ENCODE measurements at regions not wholly inside any gene's neighbourhood (a gene's known extent, or its start where the extent isn't known, plus 50 kb on each side); places are given as distances from the start of the nearest gene placed in this dataset.

DNA sequence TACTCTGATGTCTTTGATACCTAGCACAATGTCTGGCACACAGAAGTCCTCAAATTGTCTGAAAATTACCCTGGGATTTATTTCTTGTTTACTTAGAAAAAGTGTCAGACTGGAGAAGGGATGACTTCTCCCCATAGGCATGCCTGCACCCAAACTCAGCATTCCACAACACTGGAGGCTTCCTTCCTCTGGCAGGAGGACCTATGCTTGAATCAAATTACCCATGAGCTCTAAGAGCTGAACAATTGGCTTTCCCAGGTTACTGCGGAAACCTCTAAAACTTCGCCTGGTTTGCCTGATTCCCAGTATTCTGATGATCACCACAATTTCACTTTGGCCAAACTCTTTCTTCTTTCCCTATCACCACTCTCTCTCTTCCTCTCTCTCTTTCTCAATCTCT is 217.4 kb downstream of the DIPK2A start:
- TF ChIP-seq, protein P1, sequence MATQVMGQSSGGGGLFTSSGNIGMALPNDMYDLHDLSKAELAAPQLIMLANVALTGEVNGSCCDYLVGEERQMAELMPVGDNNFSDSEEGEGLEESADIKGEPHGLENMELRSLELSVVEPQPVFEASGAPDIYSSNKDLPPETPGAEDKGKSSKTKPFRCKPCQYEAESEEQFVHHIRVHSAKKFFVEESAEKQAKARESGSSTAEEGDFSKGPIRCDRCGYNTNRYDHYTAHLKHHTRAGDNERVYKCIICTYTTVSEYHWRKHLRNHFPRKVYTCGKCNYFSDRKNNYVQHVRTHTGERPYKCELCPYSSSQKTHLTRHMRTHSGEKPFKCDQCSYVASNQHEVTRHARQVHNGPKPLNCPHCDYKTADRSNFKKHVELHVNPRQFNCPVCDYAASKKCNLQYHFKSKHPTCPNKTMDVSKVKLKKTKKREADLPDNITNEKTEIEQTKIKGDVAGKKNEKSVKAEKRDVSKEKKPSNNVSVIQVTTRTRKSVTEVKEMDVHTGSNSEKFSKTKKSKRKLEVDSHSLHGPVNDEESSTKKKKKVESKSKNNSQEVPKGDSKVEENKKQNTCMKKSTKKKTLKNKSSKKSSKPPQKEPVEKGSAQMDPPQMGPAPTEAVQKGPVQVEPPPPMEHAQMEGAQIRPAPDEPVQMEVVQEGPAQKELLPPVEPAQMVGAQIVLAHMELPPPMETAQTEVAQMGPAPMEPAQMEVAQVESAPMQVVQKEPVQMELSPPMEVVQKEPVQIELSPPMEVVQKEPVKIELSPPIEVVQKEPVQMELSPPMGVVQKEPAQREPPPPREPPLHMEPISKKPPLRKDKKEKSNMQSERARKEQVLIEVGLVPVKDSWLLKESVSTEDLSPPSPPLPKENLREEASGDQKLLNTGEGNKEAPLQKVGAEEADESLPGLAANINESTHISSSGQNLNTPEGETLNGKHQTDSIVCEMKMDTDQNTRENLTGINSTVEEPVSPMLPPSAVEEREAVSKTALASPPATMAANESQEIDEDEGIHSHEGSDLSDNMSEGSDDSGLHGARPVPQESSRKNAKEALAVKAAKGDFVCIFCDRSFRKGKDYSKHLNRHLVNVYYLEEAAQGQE (IDR thresholded peaks at IDR 0.05; ENCODE audit: low read depth) = no peak
- TF ChIP-seq TAF1 (IDR thresholded peaks at IDR 0.05; ENCODE audit: low read depth) = no peak
